Activated CD8-positive, alpha-beta memory T cell treated with anti-CD3 and anti-CD28 coated beads, Interleukin-2, amount 50 U/mL, for 24 hours (primary cell): ENCODE measurements at regions not wholly inside any gene's neighbourhood (a gene's known extent, or its start where the extent isn't known, plus 50 kb on each side); places are given as distances from the start of the nearest gene placed in this dataset.

ENCODE experiments used
- DNase-seq: peaks from one replicate; pipeline ENCODE4 v3.0.0-alpha.2; 2020; ENCODE audit errors: extremely low read depth

GRCh38 chr10:10432296-10433035, 585.2 kb upstream of the CELF2 start:
- no peak for DNase-seq

- no peak for DNase-seq
Observed at GRCh38 chr10:10434312-10434711, 583.4 kb upstream of the CELF2 start.

- DNase-seq, result no peak
Observed at GRCh38 chr10:10437886-10438285, 579.8 kb upstream of the CELF2 start.

GRCh38 chr10:10438335-10439100, 579.2 kb upstream of the CELF2 start:
- no peak for DNase-seq

- DNase-seq, result no peak
Observed at GRCh38 chr10:10456856-10457255, 560.8 kb upstream of the CELF2 start.

GRCh38 chr10:10460451-10460850, 557.2 kb upstream of the CELF2 start:
- no peak for DNase-seq

- no peak for DNase-seq
Observed at GRCh38 chr10:10462151-10462941, 555.3 kb upstream of the CELF2 start.

GRCh38 chr10:10471758-10472157, 545.9 kb upstream of the CELF2 start:
- DNase-seq, result no peak

- no peak for DNase-seq
Observed at GRCh38 chr10:10475812-10476211, 541.9 kb upstream of the CELF2 start.

- no peak for DNase-seq
Observed at GRCh38 chr10:10477844-10478243, 539.8 kb upstream of the CELF2 start.

- no peak for DNase-seq
Observed at GRCh38 chr10:10479465-10479864, 538.2 kb upstream of the CELF2 start.

- DNase-seq, result no peak
Observed at GRCh38 chr10:10482613-10483012, 535.1 kb upstream of the CELF2 start.

GRCh38 chr10:10489076-10489475, 528.6 kb upstream of the CELF2 start:
- no peak for DNase-seq

GRCh38 chr10:10489805-10490571, 527.7 kb upstream of the CELF2 start:
- no peak for DNase-seq

- no peak for DNase-seq
Observed at GRCh38 chr10:10490581-10490980, 527.1 kb upstream of the CELF2 start.

- no peak for DNase-seq
Observed at GRCh38 chr10:10492420-10492819, 525.3 kb upstream of the CELF2 start.

GRCh38 chr10:10493833-10494232, 523.8 kb upstream of the CELF2 start:
- no peak for DNase-seq

GRCh38 chr10:10497245-10497644, 520.4 kb upstream of the CELF2 start:
- no peak for DNase-seq

GRCh38 chr10:10498781-10499180, 518.9 kb upstream of the CELF2 start:
- DNase-seq, result no peak

- DNase-seq, result no peak
Observed at GRCh38 chr10:10499839-10500238, 517.8 kb upstream of the CELF2 start.

GRCh38 chr10:10500937-10501336, 516.7 kb upstream of the CELF2 start:
- DNase-seq, result no peak

GRCh38 chr10:10503772-10504171, 513.9 kb upstream of the CELF2 start:
- DNase-seq, result no peak
